SK-N-MC (cell line): ENCODE measurements at regions not wholly inside any gene's neighbourhood (a gene's known extent, or its start where the extent isn't known, plus 50 kb on each side); places are given as distances from the start of the nearest gene placed in this dataset.

ENCODE experiments used
- EZH2 ChIP-seq: fragments of 200-600 bp; sonication (generic); IDR thresholded peaks from one replicate; pipeline ENCODE4 v1.6.1; 2017; ENCODE audit warnings: antibody characterized with exemption
- POLR2AphosphoS5 ChIP-seq: IDR thresholded peaks from 2 replicates; pipeline ENCODE4 v1.6.1; 2012; ENCODE audit warnings: mild to moderate bottlenecking, low read depth, low read length, borderline replicate concordance

DNA sequence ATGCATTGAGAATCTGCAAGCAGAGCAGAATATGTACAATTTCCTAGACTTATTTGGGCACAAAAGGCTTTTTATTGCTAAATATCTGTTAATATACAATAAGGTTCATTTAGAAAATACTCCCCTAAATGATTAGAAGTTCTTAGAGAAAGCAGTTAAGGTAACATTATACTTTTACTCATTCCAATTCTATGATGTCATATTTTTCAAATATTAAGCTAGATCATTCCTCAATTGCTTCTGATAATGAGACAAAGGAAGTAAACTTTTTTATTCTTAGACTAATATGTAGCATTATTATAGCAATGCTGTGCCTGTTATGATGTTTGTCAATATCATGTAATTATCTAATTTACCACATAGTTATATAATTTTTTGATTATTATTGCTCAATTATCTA, 447.0 kb downstream of the SLC16A7 start:
- TF ChIP-seq POLR2AphosphoS5 (no peak), EZH2 (no peak)
